GM19351 (cell line): ENCODE measurements at regions not wholly inside any gene's neighbourhood (a gene's known extent, or its start where the extent isn't known, plus 50 kb on each side); places are given as distances from the start of the nearest gene placed in this dataset.
"Not testable (repeated sequence)": the region's sequence is repeated elsewhere in the genome, so short reads cannot be mapped to it uniquely, and the experiment has no call there.

ENCODE experiments used
- ATAC-seq: cut with Tn5 transposase; IDR thresholded peaks from one replicate; pipeline ENCODE4 v1.9.1; 2021; ENCODE audit warnings: mild to moderate bottlenecking, moderate library complexity; ENCODE audit not compliant: unreplicated experiment

GRCh38 chr6:137798261-137798660 is 68.8 kb upstream of the TNFAIP3 start:
- ATAC-seq, result no peak

GRCh38 chr6:137798846-137799245 is 68.2 kb upstream of the TNFAIP3 start:
- no peak for ATAC-seq

GRCh38 chr6:137799950-137800568 is 67.0 kb upstream of the TNFAIP3 start:
- ATAC-seq, result peak; percentile 65

GRCh38 chr6:137800762-137801161 is 66.3 kb upstream of the TNFAIP3 start:
- ATAC-seq, result no peak

GRCh38 chr6:137801352-137802114 is 65.5 kb upstream of the TNFAIP3 start:
- no peak for ATAC-seq

- no peak for ATAC-seq
These were observed 64.5 kb upstream of the TNFAIP3 start for GRCh38 chr6:137802408-137803182.

- no peak for ATAC-seq
These were observed 62.4 kb upstream of the TNFAIP3 start for GRCh38 chr6:137804637-137805036.

GRCh38 chr6:137805622-137806021 is 61.4 kb upstream of the TNFAIP3 start:
- ATAC-seq, result no peak

GRCh38 chr6:137806914-137807682 is 60.0 kb upstream of the TNFAIP3 start:
- no peak for ATAC-seq

GRCh38 chr6:137808191-137808590 is 58.9 kb upstream of the TNFAIP3 start:
- no peak for ATAC-seq

- no peak for ATAC-seq
These were observed 58.2 kb upstream of the TNFAIP3 start for GRCh38 chr6:137808836-137809315.

- not testable (repeated sequence) for ATAC-seq
These were observed 57.0 kb upstream of the TNFAIP3 start for GRCh38 chr6:137809895-137810553.

- no peak for ATAC-seq
These were observed 56.4 kb upstream of the TNFAIP3 start for GRCh38 chr6:137810554-137811120.

- peak; percentile 97 for ATAC-seq
These were observed 55.7 kb upstream of the TNFAIP3 start for GRCh38 chr6:137811121-137811915.

GRCh38 chr6:137811916-137812553 is 55.0 kb upstream of the TNFAIP3 start:
- no peak for ATAC-seq

- no peak for ATAC-seq
These were observed 53.6 kb upstream of the TNFAIP3 start for GRCh38 chr6:137813308-137813970.

GRCh38 chr6:137814030-137814429 is 53.0 kb upstream of the TNFAIP3 start:
- ATAC-seq, result not testable (repeated sequence)

- ATAC-seq, result peak; percentile 5
These were observed 51.4 kb upstream of the TNFAIP3 start for GRCh38 chr6:137815692-137816091.
